ENCODE measurements at regions not wholly inside any gene's neighbourhood (a gene's known extent, or its start where the extent isn't known, plus 50 kb on each side); places are given as distances from the start of the nearest gene placed in this dataset.

- H3K27ac ChIP-seq (ENCODE audit: low read depth, low read length), result no peak overlapping the region
- no peaks in the 10 kb centered on the region for H3K4me1 ChIP-seq (ENCODE audit: control insufficient read depth in 3 of 3, insufficient read depth in 3 of 3, low read length in 3 of 3)
- H3K4me3 ChIP-seq (ENCODE audit: low read length in 3 of 3), result no peak overlapping the region
- no peaks in the 10 kb centered on the region for H3K36me3 ChIP-seq (ENCODE audit: control insufficient read depth in 3 of 3, insufficient read depth in 3 of 3, low read length in 3 of 3)
- H3K27me3 ChIP-seq (ENCODE audit: control insufficient read depth in 3 of 3, insufficient read depth in 3 of 3, low read length in 3 of 3), result no peaks in the 10 kb centered on the region
- no peaks in the 10 kb centered on the region for H3K9me3 ChIP-seq (ENCODE audit: control insufficient read depth in 3 of 3, low read length in 3 of 3)
- no peak overlapping the region for H3K9ac ChIP-seq (ENCODE audit: low read depth in 1 of 3, low read length in 3 of 3)
Measured at GRCh38 chr11:81424822-81425221, 1308.8 kb downstream of the FAM181B start.

GRCh38 chr11:81422402-81422801 is 1311.3 kb downstream of the FAM181B start:
- H3K9me3 ChIP-seq (ENCODE audit: control insufficient read depth in 3 of 3, low read length in 3 of 3), result no peaks in the 10 kb centered on the region
- no peak overlapping the region for H3K27ac ChIP-seq (ENCODE audit: low read depth, low read length)
- H3K36me3 ChIP-seq (ENCODE audit: control insufficient read depth in 3 of 3, insufficient read depth in 3 of 3, low read length in 3 of 3), result no peaks in the 10 kb centered on the region
- H3K4me1 ChIP-seq (ENCODE audit: control insufficient read depth in 3 of 3, insufficient read depth in 3 of 3, low read length in 3 of 3), result no peaks in the 10 kb centered on the region
- H3K9ac ChIP-seq (ENCODE audit: low read depth in 1 of 3, low read length in 3 of 3), result no peak overlapping the region
- no peak overlapping the region for H3K4me3 ChIP-seq (ENCODE audit: low read length in 3 of 3)
- H3K27me3 ChIP-seq (ENCODE audit: control insufficient read depth in 3 of 3, insufficient read depth in 3 of 3, low read length in 3 of 3), result no peaks in the 10 kb centered on the region

- Histone ChIP-seq H3K27me3 (ENCODE audit: control insufficient read depth in 3 of 3, insufficient read depth in 3 of 3, low read length in 3 of 3) (no peaks in the 10 kb centered on the region), H3K4me3 (ENCODE audit: low read length in 3 of 3) (no peak overlapping the region), H3K36me3 (ENCODE audit: control insufficient read depth in 3 of 3, insufficient read depth in 3 of 3, low read length in 3 of 3) (no peaks in the 10 kb centered on the region), H3K4me1 (ENCODE audit: control insufficient read depth in 3 of 3, insufficient read depth in 3 of 3, low read length in 3 of 3) (no peaks in the 10 kb centered on the region), H3K9ac (ENCODE audit: low read depth in 1 of 3, low read length in 3 of 3) (no peak overlapping the region), H3K9me3 (ENCODE audit: control insufficient read depth in 3 of 3, low read length in 3 of 3) (no peaks in the 10 kb centered on the region), H3K27ac (ENCODE audit: low read depth, low read length) (no peak overlapping the region)
Measured at GRCh38 chr11:81421251-81421860, 1312.3 kb downstream of the FAM181B start.

GRCh38 chr11:81420668-81421250 is 1312.9 kb downstream of the FAM181B start:
- no peak overlapping the region for H3K4me3 ChIP-seq (ENCODE audit: low read length in 3 of 3)
- H3K9ac ChIP-seq (ENCODE audit: low read depth in 1 of 3, low read length in 3 of 3), result no peak overlapping the region
- no peaks in the 10 kb centered on the region for H3K27me3 ChIP-seq (ENCODE audit: control insufficient read depth in 3 of 3, insufficient read depth in 3 of 3, low read length in 3 of 3)
- no peaks in the 10 kb centered on the region for H3K36me3 ChIP-seq (ENCODE audit: control insufficient read depth in 3 of 3, insufficient read depth in 3 of 3, low read length in 3 of 3)
- no peaks in the 10 kb centered on the region for H3K4me1 ChIP-seq (ENCODE audit: control insufficient read depth in 3 of 3, insufficient read depth in 3 of 3, low read length in 3 of 3)
- H3K9me3 ChIP-seq (ENCODE audit: control insufficient read depth in 3 of 3, low read length in 3 of 3), result no peaks in the 10 kb centered on the region
- no peak overlapping the region for H3K27ac ChIP-seq (ENCODE audit: low read depth, low read length)

- Histone ChIP-seq H3K9me3 (ENCODE audit: control insufficient read depth in 3 of 3, low read length in 3 of 3) (no peaks in the 10 kb centered on the region), H3K27ac (ENCODE audit: low read depth, low read length) (no peak overlapping the region), H3K36me3 (ENCODE audit: control insufficient read depth in 3 of 3, insufficient read depth in 3 of 3, low read length in 3 of 3) (no peaks in the 10 kb centered on the region), H3K9ac (ENCODE audit: low read depth in 1 of 3, low read length in 3 of 3) (no peak overlapping the region), H3K27me3 (ENCODE audit: control insufficient read depth in 3 of 3, insufficient read depth in 3 of 3, low read length in 3 of 3) (no peaks in the 10 kb centered on the region), H3K4me3 (ENCODE audit: low read length in 3 of 3) (no peak overlapping the region), H3K4me1 (ENCODE audit: control insufficient read depth in 3 of 3, insufficient read depth in 3 of 3, low read length in 3 of 3) (no peaks in the 10 kb centered on the region)
Measured at GRCh38 chr11:81397316-81397715, 1336.3 kb downstream of the FAM181B start.

- Histone ChIP-seq H3K27me3 (ENCODE audit: control insufficient read depth in 3 of 3, insufficient read depth in 3 of 3, low read length in 3 of 3) (no peaks in the 10 kb centered on the region), H3K4me1 (ENCODE audit: control insufficient read depth in 3 of 3, insufficient read depth in 3 of 3, low read length in 3 of 3) (no peaks in the 10 kb centered on the region), H3K27ac (ENCODE audit: low read depth, low read length) (no peak overlapping the region), H3K36me3 (ENCODE audit: control insufficient read depth in 3 of 3, insufficient read depth in 3 of 3, low read length in 3 of 3) (no peaks in the 10 kb centered on the region), H3K9me3 (ENCODE audit: control insufficient read depth in 3 of 3, low read length in 3 of 3) (no peaks in the 10 kb centered on the region), H3K9ac (ENCODE audit: low read depth in 1 of 3, low read length in 3 of 3) (no peak overlapping the region), H3K4me3 (ENCODE audit: low read length in 3 of 3) (no peak overlapping the region)
Measured at GRCh38 chr11:81394311-81394710, 1339.4 kb downstream of the FAM181B start.

- Histone ChIP-seq H3K9me3 (ENCODE audit: control insufficient read depth in 3 of 3, low read length in 3 of 3) (no peaks in the 10 kb centered on the region), H3K4me3 (ENCODE audit: low read length in 3 of 3) (no peak overlapping the region), H3K27ac (ENCODE audit: low read depth, low read length) (no peak overlapping the region), H3K27me3 (ENCODE audit: control insufficient read depth in 3 of 3, insufficient read depth in 3 of 3, low read length in 3 of 3) (no peaks in the 10 kb centered on the region), H3K9ac (ENCODE audit: low read depth in 1 of 3, low read length in 3 of 3) (no peak overlapping the region), H3K4me1 (ENCODE audit: control insufficient read depth in 3 of 3, insufficient read depth in 3 of 3, low read length in 3 of 3) (no peaks in the 10 kb centered on the region), H3K36me3 (ENCODE audit: control insufficient read depth in 3 of 3, insufficient read depth in 3 of 3, low read length in 3 of 3) (no peaks in the 10 kb centered on the region)
Measured at GRCh38 chr11:81388326-81388725, 1345.3 kb downstream of the FAM181B start.

- Histone ChIP-seq H3K27me3 (ENCODE audit: control insufficient read depth in 3 of 3, insufficient read depth in 3 of 3, low read length in 3 of 3) (no peaks in the 10 kb centered on the region), H3K9ac (ENCODE audit: low read depth in 1 of 3, low read length in 3 of 3) (no peak overlapping the region), H3K36me3 (ENCODE audit: control insufficient read depth in 3 of 3, insufficient read depth in 3 of 3, low read length in 3 of 3) (no peaks in the 10 kb centered on the region), H3K27ac (ENCODE audit: low read depth, low read length) (no peak overlapping the region), H3K4me1 (ENCODE audit: control insufficient read depth in 3 of 3, insufficient read depth in 3 of 3, low read length in 3 of 3) (no peaks in the 10 kb centered on the region), H3K9me3 (ENCODE audit: control insufficient read depth in 3 of 3, low read length in 3 of 3) (no peaks in the 10 kb centered on the region), H3K4me3 (ENCODE audit: low read length in 3 of 3) (no peak overlapping the region)
Measured at GRCh38 chr11:81380395-81380794, 1353.3 kb downstream of the FAM181B start.

- Histone ChIP-seq H3K9me3 (ENCODE audit: control insufficient read depth in 3 of 3, low read length in 3 of 3) (no peaks in the 10 kb centered on the region), H3K27ac (ENCODE audit: low read depth, low read length) (no peak overlapping the region), H3K4me3 (ENCODE audit: low read length in 3 of 3) (no peak overlapping the region), H3K9ac (ENCODE audit: low read depth in 1 of 3, low read length in 3 of 3) (no peak overlapping the region), H3K27me3 (ENCODE audit: control insufficient read depth in 3 of 3, insufficient read depth in 3 of 3, low read length in 3 of 3) (no peaks in the 10 kb centered on the region), H3K4me1 (ENCODE audit: control insufficient read depth in 3 of 3, insufficient read depth in 3 of 3, low read length in 3 of 3) (no peaks in the 10 kb centered on the region), H3K36me3 (ENCODE audit: control insufficient read depth in 3 of 3, insufficient read depth in 3 of 3, low read length in 3 of 3) (no peaks in the 10 kb centered on the region)
Measured at GRCh38 chr11:81377418-81377817, 1356.2 kb downstream of the FAM181B start.

GRCh38 chr11:81373986-81374385 is 1359.7 kb downstream of the FAM181B start:
- no peak overlapping the region for H3K9ac ChIP-seq (ENCODE audit: low read depth in 1 of 3, low read length in 3 of 3)
- H3K36me3 ChIP-seq (ENCODE audit: control insufficient read depth in 3 of 3, insufficient read depth in 3 of 3, low read length in 3 of 3), result no peaks in the 10 kb centered on the region

More at GRCh38 chr11:81373986-81374385, 1359.7 kb downstream of the FAM181B start:
- H3K4me3 ChIP-seq (ENCODE audit: low read length in 3 of 3), result no peak overlapping the region
- no peak overlapping the region for H3K27ac ChIP-seq (ENCODE audit: low read depth, low read length)
- no peaks in the 10 kb centered on the region for H3K9me3 ChIP-seq (ENCODE audit: control insufficient read depth in 3 of 3, low read length in 3 of 3)
- no peaks in the 10 kb centered on the region for H3K27me3 ChIP-seq (ENCODE audit: control insufficient read depth in 3 of 3, insufficient read depth in 3 of 3, low read length in 3 of 3)
- no peaks in the 10 kb centered on the region for H3K4me1 ChIP-seq (ENCODE audit: control insufficient read depth in 3 of 3, insufficient read depth in 3 of 3, low read length in 3 of 3)
